KOPT-K1 (cell line): ENCODE measurements at regions not wholly inside any gene's neighbourhood (a gene's known extent, or its start where the extent isn't known, plus 50 kb on each side); places are given as distances from the start of the nearest gene placed in this dataset.

Source experiments
- H3K27ac ChIP-seq: fragments of 200-600 bp; sonication (generic); 2 replicates; pipeline ENCODE4 v1.5.1; 2016; ENCODE audit warnings: antibody characterized with exemption, mild to moderate bottlenecking, low read depth, low read length; ENCODE audit not compliant: poor library complexity, severe bottlenecking
- H3K36me3 ChIP-seq: fragments of 200-600 bp; sonication (generic); 2 replicates; pipeline ENCODE4 v1.5.1; 2017; ENCODE audit warnings: antibody characterized with exemption, mild to moderate bottlenecking, low read length, moderate library complexity; ENCODE audit not compliant: insufficient read depth
- H3K9me3 ChIP-seq: fragments of 200-600 bp; sonication (generic); 2 replicates; pipeline ENCODE4 v1.5.1; 2017; ENCODE audit warnings: antibody characterized with exemption, low read length, mild to moderate bottlenecking; ENCODE audit not compliant: insufficient read depth, poor library complexity, severe bottlenecking

GRCh38 chr10:78798976-78799730 lies 269.6 kb upstream of the ZMIZ1 start:
- no peaks in the 10 kb centered on the region for H3K36me3 ChIP-seq
- no peak overlapping the region for H3K27ac ChIP-seq
- no peaks in the 10 kb centered on the region for H3K9me3 ChIP-seq

GRCh38 chr10:78800006-78800405 lies 268.8 kb upstream of the ZMIZ1 start:
- H3K9me3 ChIP-seq: no peaks in the 10 kb centered on the region

GRCh38 chr10:78800535-78801320 lies 268.0 kb upstream of the ZMIZ1 start:
- H3K27ac ChIP-seq: no peak overlapping the region
- H3K9me3 ChIP-seq: no peaks in the 10 kb centered on the region
- H3K36me3 ChIP-seq: no peaks in the 10 kb centered on the region

More at GRCh38 chr10:78800006-78800405, 268.8 kb upstream of the ZMIZ1 start:
- Histone ChIP-seq H3K36me3 (no peaks in the 10 kb centered on the region), H3K27ac (no peak overlapping the region)

- H3K27ac ChIP-seq: no peak overlapping the region
- H3K36me3 ChIP-seq: no peaks in the 10 kb centered on the region
- no peaks in the 10 kb centered on the region for H3K9me3 ChIP-seq
These were observed 266.3 kb upstream of the ZMIZ1 start for GRCh38 chr10:78802431-78802830.

GRCh38 chr10:78802866-78803265 lies 265.9 kb upstream of the ZMIZ1 start:
- H3K9me3 ChIP-seq: no peaks in the 10 kb centered on the region

GRCh38 chr10:78803710-78804109 lies 265.1 kb upstream of the ZMIZ1 start:
- H3K9me3 ChIP-seq: no peaks in the 10 kb centered on the region
- no peak overlapping the region for H3K27ac ChIP-seq
- H3K36me3 ChIP-seq: no peaks in the 10 kb centered on the region

More at GRCh38 chr10:78802866-78803265, 265.9 kb upstream of the ZMIZ1 start:
- H3K36me3 ChIP-seq: no peaks in the 10 kb centered on the region
- H3K27ac ChIP-seq: no peak overlapping the region

- no peak overlapping the region for H3K27ac ChIP-seq
- no peaks in the 10 kb centered on the region for H3K9me3 ChIP-seq
- H3K36me3 ChIP-seq: no peaks in the 10 kb centered on the region
These were observed 264.2 kb upstream of the ZMIZ1 start for GRCh38 chr10:78804411-78805032.

- Histone ChIP-seq H3K36me3 (no peaks in the 10 kb centered on the region), H3K27ac (no peak overlapping the region), H3K9me3 (no peaks in the 10 kb centered on the region)
These were observed 263.6 kb upstream of the ZMIZ1 start for GRCh38 chr10:78805176-78805575.

GRCh38 chr10:78806681-78807221 lies 262.0 kb upstream of the ZMIZ1 start:
- Histone ChIP-seq H3K36me3 (no peaks in the 10 kb centered on the region), H3K27ac (no peak overlapping the region), H3K9me3 (no peaks in the 10 kb centered on the region)

GRCh38 chr10:78807504-78808203 lies 261.1 kb upstream of the ZMIZ1 start:
- Histone ChIP-seq H3K9me3 (no peaks in the 10 kb centered on the region), H3K36me3 (no peaks in the 10 kb centered on the region), H3K27ac (no peak overlapping the region)

GRCh38 chr10:78808286-78808685 lies 260.5 kb upstream of the ZMIZ1 start:
- no peak overlapping the region for H3K27ac ChIP-seq
- no peaks in the 10 kb centered on the region for H3K9me3 ChIP-seq
- no peaks in the 10 kb centered on the region for H3K36me3 ChIP-seq

GRCh38 chr10:78808736-78809367 lies 259.9 kb upstream of the ZMIZ1 start:
- Histone ChIP-seq H3K9me3 (no peaks in the 10 kb centered on the region), H3K27ac (no peak overlapping the region), H3K36me3 (no peaks in the 10 kb centered on the region)

GRCh38 chr10:78811174-78811573 lies 257.6 kb upstream of the ZMIZ1 start:
- H3K9me3 ChIP-seq: no peaks in the 10 kb centered on the region
- H3K27ac ChIP-seq: no peak overlapping the region
- no peaks in the 10 kb centered on the region for H3K36me3 ChIP-seq

- Histone ChIP-seq H3K36me3 (no peaks in the 10 kb centered on the region), H3K9me3 (no peaks in the 10 kb centered on the region), H3K27ac (no peak overlapping the region)
These were observed 256.0 kb upstream of the ZMIZ1 start for GRCh38 chr10:78812571-78813318.
